Neural cell (in vitro differentiated cells): ENCODE measurements at regions not wholly inside any gene's neighbourhood (a gene's known extent, or its start where the extent isn't known, plus 50 kb on each side); places are given as distances from the start of the nearest gene placed in this dataset.

Source experiments
- H2AFZ ChIP-seq: fragments of 200-600, 300-800 bp; sonication (generic), shearing (Covaris generic); 2 replicates; pipeline ENCODE4 v1.6.0; 2014; ENCODE audit warnings: low read depth, mild to moderate bottlenecking, antibody characterized with exemption, low read length, moderate library complexity
- H3F3A ChIP-seq: fragments of 200-600 bp; shearing (Covaris generic); 2 replicates; pipeline ENCODE4 v1.6.1; 2016; ENCODE audit warnings: mild to moderate bottlenecking, moderate library complexity, mixed read lengths, antibody characterized with exemption, low read length; ENCODE audit not compliant: insufficient read depth, poor library complexity, severe bottlenecking
- H3K27ac ChIP-seq: fragments of 200-600, 300-800 bp; sonication (generic), shearing (Covaris generic); 2 replicates; pipeline ENCODE4 v1.5.1; 2014; ENCODE audit warnings: mild to moderate bottlenecking, low read length, moderate library complexity
- H3K27me3 ChIP-seq: fragments of 300-800, 200-600 bp; sonication (generic), shearing (Covaris generic); 2 replicates; pipeline ENCODE4 v1.6.0; 2014; ENCODE audit warnings: mild to moderate bottlenecking, low read depth, low read length, moderate library complexity; ENCODE audit not compliant: insufficient read depth
- H3K36me3 ChIP-seq: fragments of 300-800, 200-600 bp; sonication (generic), shearing (Covaris generic); 2 replicates; pipeline ENCODE4 v1.5.1; 2014; ENCODE audit warnings: mild to moderate bottlenecking, antibody characterized with exemption, low read length, moderate library complexity; ENCODE audit not compliant: insufficient read depth
- H3K4me2 ChIP-seq: fragments of 300-800, 200-600 bp; sonication (generic), shearing (Covaris generic); 2 replicates; pipeline ENCODE4 v1.6.0; 2014; ENCODE audit warnings: mild to moderate bottlenecking, low read length
- H3K4me3 ChIP-seq: fragments of 300-800, 200-600 bp; sonication (generic), shearing (Covaris generic); 2 replicates; pipeline ENCODE4 v1.5.1; 2014; ENCODE audit warnings: mild to moderate bottlenecking, low read length, moderate library complexity
- H3K79me2 ChIP-seq: fragments of 200-600 bp; shearing (Covaris generic); replicated peaks from 2 replicates; pipeline ENCODE4 v1.6.0; 2014; ENCODE audit warnings: mild to moderate bottlenecking, low read length, moderate library complexity; ENCODE audit not compliant: insufficient read depth
- H3K9ac ChIP-seq: fragments of 300-800, 200-600 bp; sonication (generic), shearing (Covaris generic); 2 replicates; pipeline ENCODE4 v1.6.1; 2016; ENCODE audit warnings: mild to moderate bottlenecking, low read length, mixed read lengths
- H3K9me2 ChIP-seq: fragments of 200-600 bp; shearing (Covaris generic); 2 replicates; pipeline ENCODE4 v1.6.1; 2016; ENCODE audit warnings: mild to moderate bottlenecking, low read length, mixed read lengths; ENCODE audit not compliant: insufficient read depth
- H3K9me3 ChIP-seq: fragments of 200-600, 300-800 bp; sonication (generic), shearing (Covaris generic); 2 replicates; pipeline ENCODE4 v1.6.1; 2016; ENCODE audit warnings: mild to moderate bottlenecking, mixed run types, low read length, moderate library complexity, mixed read lengths
- H4K20me1 ChIP-seq: fragments of 200-600 bp; shearing (Covaris generic); 2 replicates; pipeline ENCODE4 v1.6.1; 2016; ENCODE audit warnings: mild to moderate bottlenecking, mixed run types; ENCODE audit not compliant: insufficient read depth
- EP300 ChIP-seq: fragments of 450-650 bp; conservative IDR thresholded peaks from 2 replicates; pipeline ENCODE4 v1.6.1; 2014; ENCODE audit warnings: antibody characterized with exemption, mild to moderate bottlenecking, moderate library complexity; ENCODE audit not compliant: poor library complexity, severe bottlenecking
- EZH2 ChIP-seq: fragments of 200-600, 300-800 bp; shearing (Covaris generic), sonication (generic); IDR thresholded peaks from 2 replicates; pipeline ENCODE4 v1.6.1; 2014; ENCODE audit warnings: antibody characterized with exemption, low read length, borderline replicate concordance, mild to moderate bottlenecking; ENCODE audit not compliant: insufficient read depth, poor library complexity, severe bottlenecking
- MXI1 ChIP-seq: fragments of 450-650 bp; conservative IDR thresholded peaks from 2 replicates; pipeline ENCODE4 v1.6.1; 2014; ENCODE audit warnings: antibody characterized with exemption, mild to moderate bottlenecking; ENCODE audit not compliant: poor library complexity, severe bottlenecking
- POLR2AphosphoS5 ChIP-seq: IDR thresholded peaks from 2 replicates; pipeline ENCODE4 v1.6.1; 2012
- RAD21 ChIP-seq: fragments of 450-650 bp; conservative IDR thresholded peaks from 2 replicates; pipeline ENCODE4 v1.6.1; 2014; ENCODE audit warnings: antibody characterized with exemption, mild to moderate bottlenecking, moderate library complexity
- SMC3 ChIP-seq: fragments of 450-650 bp; conservative IDR thresholded peaks from 2 replicates; pipeline ENCODE4 v1.6.1; 2014; ENCODE audit warnings: antibody characterized with exemption, mild to moderate bottlenecking, moderate library complexity; ENCODE audit not compliant: poor library complexity
- TAF1 ChIP-seq: IDR thresholded peaks from 2 replicates; pipeline ENCODE4 v1.6.1; 2012; ENCODE audit warnings: low read depth
- TF ChIP-seq, protein P1 (sequence below): IDR thresholded peaks from 2 replicates; pipeline ENCODE4 v1.6.1; 2012; ENCODE audit warnings: borderline replicate concordance
- TF ChIP-seq, protein P2 (sequence below): fragments of 450-650 bp; IDR thresholded peaks from 2 replicates; pipeline ENCODE4 v1.5.1; 2014; ENCODE audit warnings: antibody characterized with exemption, mild to moderate bottlenecking, moderate library complexity; ENCODE audit not compliant: poor library complexity, severe bottlenecking

DNA sequence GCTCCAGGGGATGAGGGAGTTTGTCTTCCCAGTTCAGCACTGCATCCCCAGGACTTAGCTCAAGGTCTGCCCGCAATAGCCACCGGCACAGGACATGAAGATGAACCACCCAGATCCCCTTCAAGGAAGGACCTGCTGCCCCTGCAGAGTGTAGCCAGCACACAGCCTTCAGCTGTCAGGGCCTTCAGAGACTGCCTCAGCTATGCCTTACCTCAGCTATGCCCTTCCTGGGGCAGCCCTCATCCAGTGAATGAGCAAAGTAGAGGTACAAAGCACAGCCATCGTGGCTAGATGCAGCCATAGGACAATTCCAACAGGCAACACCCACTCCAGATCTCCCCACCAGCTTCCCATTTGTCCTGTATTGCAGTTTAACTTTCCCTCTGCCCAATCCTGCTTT, 291.2 kb upstream of the STT3B start:
- Histone ChIP-seq H3K36me3 (no peaks in the 10 kb centered on the region), H3K4me3 (no peak overlapping the region), H3K9ac (no peak overlapping the region), H3K27me3 (no peaks in the 10 kb centered on the region), H2AFZ (no peak overlapping the region), H3K9me3 (no peaks in the 10 kb centered on the region), H3F3A (no peaks in the 10 kb centered on the region), H3K79me2 (no peaks in the 10 kb centered on the region), H3K4me2 (no peak overlapping the region), H3K9me2 (no peaks in the 10 kb centered on the region), H3K27ac (no peak overlapping the region), H4K20me1 (no peaks in the 10 kb centered on the region)
- TF ChIP-seq EZH2 (no peak), RAD21 (no peak), SMC3 (no peak), MXI1 (no peak), EP300 (no peak), TAF1 (no peak), POLR2AphosphoS5 (no peak)
- TF ChIP-seq, protein P1, sequence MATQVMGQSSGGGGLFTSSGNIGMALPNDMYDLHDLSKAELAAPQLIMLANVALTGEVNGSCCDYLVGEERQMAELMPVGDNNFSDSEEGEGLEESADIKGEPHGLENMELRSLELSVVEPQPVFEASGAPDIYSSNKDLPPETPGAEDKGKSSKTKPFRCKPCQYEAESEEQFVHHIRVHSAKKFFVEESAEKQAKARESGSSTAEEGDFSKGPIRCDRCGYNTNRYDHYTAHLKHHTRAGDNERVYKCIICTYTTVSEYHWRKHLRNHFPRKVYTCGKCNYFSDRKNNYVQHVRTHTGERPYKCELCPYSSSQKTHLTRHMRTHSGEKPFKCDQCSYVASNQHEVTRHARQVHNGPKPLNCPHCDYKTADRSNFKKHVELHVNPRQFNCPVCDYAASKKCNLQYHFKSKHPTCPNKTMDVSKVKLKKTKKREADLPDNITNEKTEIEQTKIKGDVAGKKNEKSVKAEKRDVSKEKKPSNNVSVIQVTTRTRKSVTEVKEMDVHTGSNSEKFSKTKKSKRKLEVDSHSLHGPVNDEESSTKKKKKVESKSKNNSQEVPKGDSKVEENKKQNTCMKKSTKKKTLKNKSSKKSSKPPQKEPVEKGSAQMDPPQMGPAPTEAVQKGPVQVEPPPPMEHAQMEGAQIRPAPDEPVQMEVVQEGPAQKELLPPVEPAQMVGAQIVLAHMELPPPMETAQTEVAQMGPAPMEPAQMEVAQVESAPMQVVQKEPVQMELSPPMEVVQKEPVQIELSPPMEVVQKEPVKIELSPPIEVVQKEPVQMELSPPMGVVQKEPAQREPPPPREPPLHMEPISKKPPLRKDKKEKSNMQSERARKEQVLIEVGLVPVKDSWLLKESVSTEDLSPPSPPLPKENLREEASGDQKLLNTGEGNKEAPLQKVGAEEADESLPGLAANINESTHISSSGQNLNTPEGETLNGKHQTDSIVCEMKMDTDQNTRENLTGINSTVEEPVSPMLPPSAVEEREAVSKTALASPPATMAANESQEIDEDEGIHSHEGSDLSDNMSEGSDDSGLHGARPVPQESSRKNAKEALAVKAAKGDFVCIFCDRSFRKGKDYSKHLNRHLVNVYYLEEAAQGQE, result no peak
- TF ChIP-seq, protein P2, sequence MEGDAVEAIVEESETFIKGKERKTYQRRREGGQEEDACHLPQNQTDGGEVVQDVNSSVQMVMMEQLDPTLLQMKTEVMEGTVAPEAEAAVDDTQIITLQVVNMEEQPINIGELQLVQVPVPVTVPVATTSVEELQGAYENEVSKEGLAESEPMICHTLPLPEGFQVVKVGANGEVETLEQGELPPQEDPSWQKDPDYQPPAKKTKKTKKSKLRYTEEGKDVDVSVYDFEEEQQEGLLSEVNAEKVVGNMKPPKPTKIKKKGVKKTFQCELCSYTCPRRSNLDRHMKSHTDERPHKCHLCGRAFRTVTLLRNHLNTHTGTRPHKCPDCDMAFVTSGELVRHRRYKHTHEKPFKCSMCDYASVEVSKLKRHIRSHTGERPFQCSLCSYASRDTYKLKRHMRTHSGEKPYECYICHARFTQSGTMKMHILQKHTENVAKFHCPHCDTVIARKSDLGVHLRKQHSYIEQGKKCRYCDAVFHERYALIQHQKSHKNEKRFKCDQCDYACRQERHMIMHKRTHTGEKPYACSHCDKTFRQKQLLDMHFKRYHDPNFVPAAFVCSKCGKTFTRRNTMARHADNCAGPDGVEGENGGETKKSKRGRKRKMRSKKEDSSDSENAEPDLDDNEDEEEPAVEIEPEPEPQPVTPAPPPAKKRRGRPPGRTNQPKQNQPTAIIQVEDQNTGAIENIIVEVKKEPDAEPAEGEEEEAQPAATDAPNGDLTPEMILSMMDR, result no peak

- Histone ChIP-seq H2AFZ (no peak overlapping the region), H3K9me3 (no peaks in the 10 kb centered on the region), H3K4me2 (no peak overlapping the region), H3K4me3 (no peak overlapping the region), H3F3A (no peaks in the 10 kb centered on the region), H3K27ac (no peak overlapping the region), H3K9me2 (no peaks in the 10 kb centered on the region), H4K20me1 (no peaks in the 10 kb centered on the region), H3K79me2 (no peaks in the 10 kb centered on the region), H3K9ac (no peak overlapping the region), H3K36me3 (no peaks in the 10 kb centered on the region), H3K27me3 (no peaks in the 10 kb centered on the region)
- TF ChIP-seq TAF1, result no peak
- TF ChIP-seq, protein P2, result no peak
- no peak for TF ChIP-seq MXI1
- TF ChIP-seq EZH2, result no peak
- TF ChIP-seq EP300, result no peak
- TF ChIP-seq SMC3, result no peak
- TF ChIP-seq POLR2AphosphoS5, result no peak
- TF ChIP-seq, protein P1, result no peak
- no peak for TF ChIP-seq RAD21
Measured at GRCh38 chr3:31242026-31242960, 290.4 kb upstream of the STT3B start.
